GM12872 (cell line): ENCODE measurements at regions not wholly inside any gene's neighbourhood (a gene's known extent, or its start where the extent isn't known, plus 50 kb on each side); places are given as distances from the start of the nearest gene placed in this dataset.

Source experiments
- TF ChIP-seq, protein P1 (sequence below): IDR thresholded peaks from 3 replicates; pipeline ENCODE4 v1.5.1; 2011; ENCODE audit warnings: low read depth, mild to moderate bottlenecking, low read length, moderate library complexity; ENCODE audit not compliant: insufficient read depth

DNA sequence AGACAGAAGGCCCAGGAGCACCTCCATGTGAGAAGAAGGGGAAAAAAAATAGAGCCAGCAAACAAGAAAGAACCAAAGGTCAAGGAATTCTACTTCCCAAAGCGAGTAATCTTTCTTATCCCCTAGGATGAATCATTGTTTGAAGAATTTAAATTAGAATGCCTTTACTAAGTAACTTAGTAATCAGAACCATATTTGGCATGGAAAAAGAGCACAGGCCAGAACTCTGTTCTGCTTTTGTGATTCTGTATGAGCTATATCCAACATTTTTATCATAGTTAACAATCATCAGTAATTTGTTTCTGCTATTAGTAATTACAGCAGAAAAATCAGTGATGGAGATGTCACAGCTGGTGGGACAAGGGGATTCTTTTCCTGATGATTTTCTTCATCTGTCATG is 228.8 kb upstream of the FAM83B start:
- TF ChIP-seq, protein P1, sequence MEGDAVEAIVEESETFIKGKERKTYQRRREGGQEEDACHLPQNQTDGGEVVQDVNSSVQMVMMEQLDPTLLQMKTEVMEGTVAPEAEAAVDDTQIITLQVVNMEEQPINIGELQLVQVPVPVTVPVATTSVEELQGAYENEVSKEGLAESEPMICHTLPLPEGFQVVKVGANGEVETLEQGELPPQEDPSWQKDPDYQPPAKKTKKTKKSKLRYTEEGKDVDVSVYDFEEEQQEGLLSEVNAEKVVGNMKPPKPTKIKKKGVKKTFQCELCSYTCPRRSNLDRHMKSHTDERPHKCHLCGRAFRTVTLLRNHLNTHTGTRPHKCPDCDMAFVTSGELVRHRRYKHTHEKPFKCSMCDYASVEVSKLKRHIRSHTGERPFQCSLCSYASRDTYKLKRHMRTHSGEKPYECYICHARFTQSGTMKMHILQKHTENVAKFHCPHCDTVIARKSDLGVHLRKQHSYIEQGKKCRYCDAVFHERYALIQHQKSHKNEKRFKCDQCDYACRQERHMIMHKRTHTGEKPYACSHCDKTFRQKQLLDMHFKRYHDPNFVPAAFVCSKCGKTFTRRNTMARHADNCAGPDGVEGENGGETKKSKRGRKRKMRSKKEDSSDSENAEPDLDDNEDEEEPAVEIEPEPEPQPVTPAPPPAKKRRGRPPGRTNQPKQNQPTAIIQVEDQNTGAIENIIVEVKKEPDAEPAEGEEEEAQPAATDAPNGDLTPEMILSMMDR = no peak

DNA sequence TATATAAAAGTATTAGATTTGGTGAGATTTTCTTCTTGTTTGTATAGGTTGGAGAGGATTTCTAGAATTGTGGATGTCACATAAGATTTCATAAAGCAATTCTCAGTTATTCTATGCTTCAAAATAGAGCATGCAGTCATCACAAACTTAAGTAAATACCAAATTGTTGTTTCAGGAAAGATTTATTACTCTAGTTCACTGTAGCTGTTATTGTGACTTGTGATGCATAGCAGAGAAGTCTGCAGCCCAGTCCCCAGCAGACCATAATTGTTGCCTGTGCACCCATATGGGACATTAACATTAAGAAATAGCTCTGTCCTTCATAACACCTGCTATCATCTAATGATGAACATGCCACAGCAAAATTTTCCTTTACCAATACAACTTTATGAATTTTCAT is 228.0 kb upstream of the FAM83B start:
- TF ChIP-seq, protein P1 = no peak

DNA sequence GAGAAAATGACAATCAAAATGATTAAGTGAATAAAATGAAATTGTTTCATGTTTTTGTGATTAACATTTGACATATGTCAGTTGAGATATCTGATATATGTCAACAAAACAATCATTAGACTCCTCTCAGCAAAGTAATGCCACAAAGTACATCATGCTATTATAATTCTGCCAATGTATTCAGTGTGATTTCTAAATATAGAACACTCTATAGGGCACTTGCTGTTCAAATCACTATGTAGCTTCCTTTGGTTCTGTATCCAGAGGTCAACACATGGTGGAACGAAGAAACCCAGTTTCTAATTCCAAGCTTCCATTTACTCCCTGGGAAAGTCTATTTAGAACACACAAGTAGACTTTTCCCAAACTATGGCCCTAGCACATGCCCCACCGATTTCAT is 227.5 kb upstream of the FAM83B start:
- TF ChIP-seq, protein P1 = no peak

DNA sequence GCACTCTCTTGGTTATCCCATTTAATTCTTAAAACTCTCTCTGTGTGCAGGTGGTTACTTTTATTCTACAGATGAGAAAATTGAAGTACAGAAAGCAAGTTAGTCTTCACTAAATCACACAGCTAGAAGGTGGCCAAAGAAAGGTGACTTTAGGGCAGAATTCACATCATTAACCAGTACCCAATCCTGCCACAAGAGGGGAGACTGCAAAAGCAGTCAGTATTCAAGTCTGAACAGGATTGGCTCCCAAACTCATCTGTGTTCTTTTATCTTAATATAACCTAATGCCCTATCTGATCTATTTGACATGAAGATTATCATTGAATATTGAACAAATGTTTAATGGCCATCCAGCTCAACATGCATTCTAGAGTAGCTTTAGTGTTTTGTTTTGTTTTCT is 225.3 kb upstream of the FAM83B start:
- TF ChIP-seq, protein P1 = peak; percentile 50; the same call in 2 of the 3 replicates

DNA sequence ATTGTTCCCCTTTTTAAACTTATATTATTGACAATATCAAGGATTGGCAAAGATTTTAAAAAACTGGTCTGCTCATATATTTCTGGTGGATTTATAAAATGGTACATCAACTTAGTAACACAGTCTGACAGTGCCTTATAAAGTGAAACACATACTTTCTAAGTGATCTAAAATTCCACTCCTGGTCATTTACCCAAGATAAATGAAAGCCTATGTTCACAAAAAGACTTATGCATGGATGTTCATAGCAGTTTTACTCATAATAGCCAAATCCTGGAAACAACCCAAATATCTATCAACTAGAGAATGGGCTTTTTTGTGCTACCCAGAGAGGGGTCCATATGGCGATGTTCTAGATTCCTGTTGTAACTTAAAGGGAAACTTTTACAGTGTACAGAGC is 222.4 kb upstream of the FAM83B start:
- TF ChIP-seq, protein P1 = no peak

DNA sequence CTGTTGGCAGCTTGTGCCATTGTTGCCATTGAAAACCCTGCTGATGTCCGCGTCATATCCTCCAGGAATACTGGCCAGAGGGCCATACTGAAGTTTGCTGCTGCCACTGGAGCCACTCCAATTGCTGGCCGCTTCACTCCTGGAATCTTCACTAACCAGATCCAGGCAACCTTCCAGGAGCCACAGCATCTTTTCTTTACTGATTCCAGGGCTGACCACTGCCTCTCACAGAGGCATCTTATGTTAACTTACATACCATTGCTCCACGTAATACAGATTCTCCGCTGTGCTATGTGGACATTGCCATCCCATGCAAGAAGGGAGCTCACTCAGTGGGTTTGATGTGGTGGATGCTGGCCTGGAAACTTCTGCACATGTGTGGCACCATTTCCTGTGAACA is 221.8 kb upstream of the FAM83B start:
- TF ChIP-seq, protein P1 = no peak

DNA sequence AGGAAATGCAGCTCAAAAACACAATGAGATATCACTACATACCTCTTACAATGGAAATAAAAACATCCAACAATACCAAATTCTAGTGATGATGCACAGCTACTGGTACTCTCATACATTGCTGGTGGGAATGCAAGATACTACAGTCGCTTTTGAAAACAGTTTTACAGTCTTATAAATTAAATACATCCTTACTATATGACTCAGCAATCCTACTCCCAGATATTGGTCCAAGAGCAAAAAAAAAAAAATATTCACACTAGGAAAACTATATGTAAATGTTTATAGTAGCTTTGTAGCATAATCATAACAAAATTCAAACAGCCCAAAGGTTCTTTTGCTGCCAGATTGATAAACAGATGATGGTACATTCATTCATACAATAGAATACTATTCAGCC is 217.4 kb upstream of the FAM83B start:
- TF ChIP-seq, protein P1 = no peak
